Trophoblast cell (in vitro differentiated cells and primary cell): ENCODE measurements at regions not wholly inside any gene's neighbourhood (a gene's known extent, or its start where the extent isn't known, plus 50 kb on each side); places are given as distances from the start of the nearest gene placed in this dataset.
A peak's percentile ranks its signal among the peaks of the same experiment; 100 is the strongest.

Experiments
- DNase-seq, 2 donors: peaks; one replicate each; pipeline ENCODE4 v3.0.0-alpha.2; 2016
- H2AFZ ChIP-seq: 2 replicates; pipeline ENCODE4 v1.6.1; 2013; ENCODE audit warnings: low read length, moderate library complexity, mild to moderate bottlenecking; ENCODE audit not compliant: insufficient read depth, poor library complexity
- H2AK5ac ChIP-seq: 2 replicates; pipeline ENCODE4 v1.6.1; 2013; ENCODE audit warnings: mild to moderate bottlenecking, low read length
- H2BK120ac ChIP-seq: 2 replicates; pipeline ENCODE4 v1.6.1; 2013; ENCODE audit warnings: low read length, mild to moderate bottlenecking, moderate library complexity; ENCODE audit not compliant: insufficient read depth, poor library complexity
- H2BK12ac ChIP-seq: 2 replicates; pipeline ENCODE4 v1.6.1; 2013; ENCODE audit warnings: mild to moderate bottlenecking, low read length, moderate library complexity
- H2BK5ac ChIP-seq: 2 replicates; pipeline ENCODE4 v1.6.1; 2013; ENCODE audit warnings: low read length, low read depth, moderate library complexity, mild to moderate bottlenecking; ENCODE audit not compliant: poor library complexity
- H3K14ac ChIP-seq: 2 replicates; pipeline ENCODE4 v1.6.1; 2013; ENCODE audit warnings: mild to moderate bottlenecking, low read length
- H3K18ac ChIP-seq: 2 replicates; pipeline ENCODE4 v1.6.1; 2013; ENCODE audit warnings: mild to moderate bottlenecking, low read length
- H3K23ac ChIP-seq: 2 replicates; pipeline ENCODE4 v1.6.1; 2013; ENCODE audit warnings: low read length
- H3K27ac ChIP-seq: 2 replicates; pipeline ENCODE4 v1.5.1; 2013; ENCODE audit warnings: low read depth, mild to moderate bottlenecking, inconsistent platforms, low read length, moderate library complexity
- H3K27me3 ChIP-seq: 2 replicates; pipeline ENCODE4 v1.6.1; 2013; ENCODE audit warnings: inconsistent platforms, mild to moderate bottlenecking, low read length, moderate library complexity; ENCODE audit not compliant: insufficient read depth
- H3K36me3 ChIP-seq, 2 experiments: 1 replicate in 1 of 2; 2 replicates in 1 of 2; pipeline ENCODE4 v1.6.1; 2013; ENCODE audit warnings: low read length in 2 of 2, mild to moderate bottlenecking in 2 of 2, moderate library complexity in 1 of 2; ENCODE audit not compliant: insufficient read depth in 2 of 2, control insufficient read depth in 1 of 2
- H3K4ac ChIP-seq: 2 replicates; pipeline ENCODE4 v1.6.1; 2013; ENCODE audit warnings: low read depth, mild to moderate bottlenecking, low read length, moderate library complexity
- H3K4me1 ChIP-seq, 2 experiments: 1 replicate in 1 of 2; 2 replicates in 1 of 2; pipeline ENCODE4 v1.6.1; 2013; ENCODE audit warnings: low read length in 2 of 2, mild to moderate bottlenecking in 2 of 2, moderate library complexity in 1 of 2; ENCODE audit not compliant: insufficient read depth in 2 of 2, control insufficient read depth in 1 of 2
- H3K4me2 ChIP-seq: 2 replicates; pipeline ENCODE4 v1.6.1; 2013; ENCODE audit warnings: inconsistent platforms, mild to moderate bottlenecking, low read length, moderate library complexity
- H3K4me3 ChIP-seq: 2 replicates; pipeline ENCODE4 v1.5.1; 2013; ENCODE audit warnings: mild to moderate bottlenecking, low read depth, low read length, inconsistent platforms
- H3K79me1 ChIP-seq: one replicate; pipeline ENCODE4 v1.6.1; 2013; ENCODE audit warnings: low read length
- H3K79me2 ChIP-seq: 2 replicates; pipeline ENCODE4 v1.6.1; 2013; ENCODE audit warnings: low read length, mild to moderate bottlenecking; ENCODE audit not compliant: control insufficient read depth, insufficient read depth, poor library complexity
- H3K9ac ChIP-seq: 2 replicates; pipeline ENCODE4 v1.6.1; 2013; ENCODE audit warnings: mild to moderate bottlenecking, low read length
- H3K9me3 ChIP-seq: 2 replicates; pipeline ENCODE4 v1.6.1; 2013; ENCODE audit warnings: low read depth, mild to moderate bottlenecking, control low read depth, inconsistent platforms, low read length; ENCODE audit not compliant: insufficient read depth
- H4K12ac ChIP-seq: 2 replicates; pipeline ENCODE4 v1.6.1; 2013; ENCODE audit warnings: low read depth, mild to moderate bottlenecking, low read length, moderate library complexity
- H4K8ac ChIP-seq: 2 replicates; pipeline ENCODE4 v1.6.1; 2013; ENCODE audit warnings: low read depth, mild to moderate bottlenecking, low read length, moderate library complexity
- H4K91ac ChIP-seq: one replicate; pipeline ENCODE4 v1.6.1; 2013; ENCODE audit warnings: low read depth, mild to moderate bottlenecking, low read length, moderate library complexity
- WGBS: extraction: QIAGEN DNeasy Blood & Tissue Kit; methylation state at CpG from one replicate; pipeline ENCODE4 v1.1.7; 2013; ENCODE audit warnings: missing lambda C conversion rate; ENCODE audit not compliant: insufficient read length, insufficient coverage; ENCODE audit errors: extremely low coverage; 5-methylcytosine and 5-hydroxymethylcytosine counted together

DNA sequence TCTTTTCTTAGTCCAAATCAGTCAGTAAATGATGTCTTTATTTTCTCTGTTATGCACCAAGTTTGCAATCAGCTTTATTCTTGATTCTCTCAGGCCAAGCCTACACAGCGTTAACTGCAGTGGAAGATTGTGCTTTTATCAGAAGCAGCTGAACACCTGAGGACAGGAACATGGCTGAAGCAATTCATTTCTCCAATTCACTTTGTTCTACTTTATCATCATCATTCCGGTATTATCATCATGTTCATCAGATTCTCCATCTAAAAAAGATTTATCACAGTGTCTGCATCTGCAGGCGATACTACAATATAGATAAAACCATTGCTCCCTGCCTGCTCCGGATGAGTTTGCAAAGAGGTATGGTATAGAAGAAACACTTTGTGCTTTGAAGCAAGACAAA lies 68.1 kb upstream of the STMND1 start:
- H3K27me3 ChIP-seq = no peaks in the 10 kb centered on the region
- H3K4ac ChIP-seq = no peak overlapping the region
- no peak overlapping the region for H2AK5ac ChIP-seq
- no peak overlapping the region for H4K8ac ChIP-seq
- H3K27ac ChIP-seq = no peak overlapping the region
- H3K79me2 ChIP-seq = no peaks in the 10 kb centered on the region
- no peak overlapping the region for H2BK120ac ChIP-seq
- peak in 1 of 2 donors; percentile 70 for DNase-seq
- H3K79me1 ChIP-seq = no peaks in the 10 kb centered on the region
- H3K14ac ChIP-seq = no peak overlapping the region
- no peak overlapping the region for H4K91ac ChIP-seq
- H3K4me3 ChIP-seq = no peak overlapping the region
- H2AFZ ChIP-seq = no peak overlapping the region
- no peak overlapping the region for H2BK5ac ChIP-seq
- no peak overlapping the region for H3K23ac ChIP-seq
- H3K4me1 ChIP-seq = no peaks in the 10 kb centered on the region
- H2BK12ac ChIP-seq = no peak overlapping the region
- H3K18ac ChIP-seq = no peak overlapping the region
- no peak overlapping the region for H3K9ac ChIP-seq
- H3K36me3 ChIP-seq = no peaks in the 10 kb centered on the region
- WGBS = no CpG with 5 or more reads among the region's 4 CpGs
- H3K9me3 ChIP-seq = peaks cover 2% of the 10 kb centered on the region
- no peak overlapping the region for H4K12ac ChIP-seq
- H3K4me2 ChIP-seq = no peak overlapping the region

DNA sequence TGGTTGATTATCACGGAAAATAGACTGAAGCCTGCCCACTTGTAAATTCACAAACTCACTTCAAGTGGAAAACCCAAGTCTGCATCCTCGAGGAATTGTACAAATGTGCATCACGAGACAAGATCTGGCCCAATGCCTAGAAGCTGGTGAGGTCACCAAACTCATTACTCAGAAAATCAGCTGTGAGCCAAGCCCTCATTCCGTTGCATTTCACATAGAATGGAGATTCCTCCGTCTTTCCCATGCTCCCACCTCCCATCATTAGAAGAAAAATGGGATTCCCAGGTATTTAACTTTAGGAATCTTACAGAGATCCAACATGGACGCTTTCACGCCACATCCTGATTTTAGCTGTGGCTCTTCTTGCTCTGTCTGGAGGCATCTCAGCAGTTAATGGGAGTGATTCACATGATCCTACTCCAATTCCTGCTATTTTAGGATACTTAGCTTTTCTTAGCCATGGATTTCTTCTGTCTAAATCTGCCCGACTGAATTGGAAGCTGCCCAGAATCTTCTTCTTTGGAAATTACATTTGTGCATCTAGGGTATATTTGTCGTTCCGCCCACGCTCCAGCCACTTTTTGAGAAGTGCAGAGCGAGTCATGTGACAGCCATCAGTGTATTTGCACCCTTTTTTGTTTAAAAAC lies 68.7 kb upstream of the STMND1 start:
- peak; percentile 54 to 75 for DNase-seq
- H3K27me3 ChIP-seq = no peaks in the 10 kb centered on the region
- no peaks in the 10 kb centered on the region for H3K79me2 ChIP-seq
- H3K4me2 ChIP-seq = no peak overlapping the region
- H3K4ac ChIP-seq = no peak overlapping the region
- no peak overlapping the region for H2BK5ac ChIP-seq
- no peak overlapping the region for H3K14ac ChIP-seq
- no peak overlapping the region for H3K18ac ChIP-seq
- no peak overlapping the region for H4K12ac ChIP-seq
- H2AFZ ChIP-seq = no peak overlapping the region
- no peaks in the 10 kb centered on the region for H3K79me1 ChIP-seq
- no peak overlapping the region for H3K4me3 ChIP-seq
- H3K36me3 ChIP-seq = no peaks in the 10 kb centered on the region
- H3K27ac ChIP-seq = no peak overlapping the region
- H3K9ac ChIP-seq = no peak overlapping the region
- no peak overlapping the region for H2BK120ac ChIP-seq
- H4K8ac ChIP-seq = no peak overlapping the region
- no peak overlapping the region for H4K91ac ChIP-seq
- no peaks in the 10 kb centered on the region for H3K4me1 ChIP-seq
- H2AK5ac ChIP-seq = no peak overlapping the region
- H3K9me3 ChIP-seq = peaks cover 2% of the 10 kb centered on the region
- no peak overlapping the region for H3K23ac ChIP-seq
- no peak overlapping the region for H2BK12ac ChIP-seq
- WGBS = no CpG with 5 or more reads among the region's 12 CpGs

DNA sequence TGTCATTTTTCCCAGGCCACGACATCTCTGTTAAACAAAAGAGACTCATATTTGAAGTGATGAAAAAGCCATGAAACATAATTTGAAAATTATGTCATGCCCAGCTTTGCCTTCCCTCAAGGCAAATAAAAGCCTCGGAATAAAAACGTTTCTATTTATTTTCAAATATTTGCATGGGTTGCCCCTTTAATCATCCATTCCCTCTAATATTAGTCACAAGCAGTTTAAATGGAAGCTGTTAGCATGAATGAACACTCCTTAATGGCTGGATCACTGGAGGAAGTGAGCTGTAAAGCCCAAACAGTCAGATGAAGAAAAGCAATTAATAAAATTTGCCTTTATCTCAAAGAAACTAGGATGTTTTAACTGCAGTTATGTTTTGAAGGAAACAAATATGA lies 69.3 kb upstream of the STMND1 start:
- H3K18ac ChIP-seq = no peak overlapping the region
- H3K4me1 ChIP-seq = no peaks in the 10 kb centered on the region
- no peak overlapping the region for H3K4me3 ChIP-seq
- H3K9ac ChIP-seq = no peak overlapping the region
- H3K9me3 ChIP-seq = peaks cover 2% of the 10 kb centered on the region
- no peak overlapping the region for H3K4ac ChIP-seq
- no peak overlapping the region for H2AK5ac ChIP-seq
- H3K27ac ChIP-seq = no peak overlapping the region
- no peak overlapping the region for H4K12ac ChIP-seq
- H2BK12ac ChIP-seq = no peak overlapping the region
- no peak overlapping the region for H3K23ac ChIP-seq
- no peaks in the 10 kb centered on the region for H3K79me2 ChIP-seq
- no peaks in the 10 kb centered on the region for H3K27me3 ChIP-seq
- no CpG with 5 or more reads among the region's 3 CpGs for WGBS
- H3K79me1 ChIP-seq = no peaks in the 10 kb centered on the region
- no peak overlapping the region for H2BK5ac ChIP-seq
- no peak for DNase-seq
- no peak overlapping the region for H4K91ac ChIP-seq
- no peak overlapping the region for H2BK120ac ChIP-seq
- H2AFZ ChIP-seq = no peak overlapping the region
- no peaks in the 10 kb centered on the region for H3K36me3 ChIP-seq
- no peak overlapping the region for H3K4me2 ChIP-seq
- no peak overlapping the region for H4K8ac ChIP-seq
- no peak overlapping the region for H3K14ac ChIP-seq

DNA sequence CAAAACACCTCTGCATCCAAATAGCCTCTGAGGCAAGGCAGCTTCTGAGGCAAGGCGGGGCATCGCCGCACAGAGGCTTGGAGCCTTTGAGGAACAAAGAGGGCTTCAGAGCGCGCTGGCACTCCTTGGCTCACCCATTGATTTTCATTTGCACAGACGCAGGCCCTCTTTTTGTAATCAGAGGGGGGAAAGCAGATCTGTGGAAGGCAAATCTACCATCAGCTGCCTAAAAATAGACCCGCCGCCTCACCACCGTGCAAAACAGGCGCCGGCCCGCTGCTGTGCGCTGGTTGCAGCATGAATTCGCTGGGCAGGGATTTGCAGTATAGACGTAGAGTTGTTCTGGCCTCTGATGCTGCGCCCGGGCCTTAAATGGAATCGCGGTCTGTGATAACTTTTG lies 69.9 kb upstream of the STMND1 start:
- no peak for DNase-seq
- WGBS = no CpG with 5 or more reads among the region's 19 CpGs
- H3K23ac ChIP-seq = no peak overlapping the region
- H2AK5ac ChIP-seq = no peak overlapping the region
- H3K9ac ChIP-seq = no peak overlapping the region
- no peak overlapping the region for H3K4ac ChIP-seq
- no peaks in the 10 kb centered on the region for H3K79me1 ChIP-seq
- no peak overlapping the region for H2AFZ ChIP-seq
- no peaks in the 10 kb centered on the region for H3K79me2 ChIP-seq
- H4K91ac ChIP-seq = no peak overlapping the region
- H4K8ac ChIP-seq = no peak overlapping the region
- H3K14ac ChIP-seq = no peak overlapping the region
- peaks cover 2% of the 10 kb centered on the region for H3K9me3 ChIP-seq
- H2BK120ac ChIP-seq = no peak overlapping the region
- no peak overlapping the region for H2BK5ac ChIP-seq
- no peak overlapping the region for H4K12ac ChIP-seq
- no peak overlapping the region for H3K4me3 ChIP-seq
- no peaks in the 10 kb centered on the region for H3K36me3 ChIP-seq
- H3K4me2 ChIP-seq = no peak overlapping the region
- H2BK12ac ChIP-seq = no peak overlapping the region
- H3K4me1 ChIP-seq = no peaks in the 10 kb centered on the region
- H3K27me3 ChIP-seq = no peaks in the 10 kb centered on the region
- no peak overlapping the region for H3K18ac ChIP-seq
- no peak overlapping the region for H3K27ac ChIP-seq
